HUES64 (cell line): ENCODE measurements at regions not wholly inside any gene's neighbourhood (a gene's known extent, or its start where the extent isn't known, plus 50 kb on each side); places are given as distances from the start of the nearest gene placed in this dataset.
A peak's percentile ranks its signal among the peaks of the same experiment; 100 is the strongest.

Experiments
- H3K27ac ChIP-seq: 2 replicates; pipeline ENCODE4 v1.7.0; 2013; ENCODE audit warnings: low read depth, low read length, inconsistent platforms
- H3K27me3 ChIP-seq: 2 replicates; pipeline ENCODE4 v1.6.1; 2013; ENCODE audit warnings: mild to moderate bottlenecking, low read length; ENCODE audit not compliant: insufficient read depth
- H3K36me3 ChIP-seq: 2 replicates; pipeline ENCODE4 v1.6.1; 2013; ENCODE audit warnings: mild to moderate bottlenecking, low read length; ENCODE audit not compliant: insufficient read depth
- H3K4me1 ChIP-seq: 2 replicates; pipeline ENCODE4 v1.6.1; 2013; ENCODE audit warnings: mild to moderate bottlenecking, low read length, moderate library complexity; ENCODE audit not compliant: insufficient read depth
- H3K4me3 ChIP-seq: 2 replicates; pipeline ENCODE4 v1.5.1; 2013; ENCODE audit warnings: mild to moderate bottlenecking, low read length, moderate library complexity
- H3K9ac ChIP-seq: 2 replicates; pipeline ENCODE4 v1.6.1; 2013; ENCODE audit warnings: mild to moderate bottlenecking, low read depth, low read length
- H3K9me3 ChIP-seq: 2 replicates; pipeline ENCODE4 v1.6.1; 2013; ENCODE audit warnings: low read depth, low read length; ENCODE audit not compliant: insufficient read depth
- WGBS: fragments of 150-250, 120-280 bp; methylation state at CpG from one replicate; pipeline ENCODE4 v1.1.7; 2013; ENCODE audit warnings: missing lambda C conversion rate; 5-methylcytosine and 5-hydroxymethylcytosine counted together

GRCh38 chr5:116663081-116663480 is 88.5 kb upstream of the SEMA6A start:
- no peaks in the 10 kb centered on the region for H3K36me3 ChIP-seq
- no peak overlapping the region for H3K27ac ChIP-seq
- no peak overlapping the region for H3K9ac ChIP-seq
- no peak overlapping the region for H3K4me3 ChIP-seq
- no peaks in the 10 kb centered on the region for H3K27me3 ChIP-seq
- peaks cover 18% of the 10 kb centered on the region for H3K9me3 ChIP-seq
- 79% methylated on average over 1 of the region's 1 CpG for WGBS
- H3K4me1 ChIP-seq: no peaks in the 10 kb centered on the region

GRCh38 chr5:116661419-116661818 is 86.8 kb upstream of the SEMA6A start:
- no peak overlapping the region for H3K27ac ChIP-seq
- no peaks in the 10 kb centered on the region for H3K4me1 ChIP-seq
- no peak overlapping the region for H3K4me3 ChIP-seq
- WGBS: 85% methylated on average over 4 of the region's 4 CpGs
- no peaks in the 10 kb centered on the region for H3K36me3 ChIP-seq
- peaks cover 18% of the 10 kb centered on the region for H3K9me3 ChIP-seq
- H3K9ac ChIP-seq: no peak overlapping the region
- no peaks in the 10 kb centered on the region for H3K27me3 ChIP-seq

GRCh38 chr5:116660929-116661328 is 86.3 kb upstream of the SEMA6A start:
- Histone ChIP-seq H3K4me1 (no peaks in the 10 kb centered on the region; the same call in 1 of the 2 replicates), H3K27ac (no peak overlapping the region), H3K36me3 (no peaks in the 10 kb centered on the region), H3K27me3 (no peaks in the 10 kb centered on the region), H3K9ac (no peak overlapping the region), H3K4me3 (no peak overlapping the region), H3K9me3 (peaks cover 18% of the 10 kb centered on the region)
- WGBS: 95% methylated on average over 5 of the region's 5 CpGs

- no peak overlapping the region for H3K4me3 ChIP-seq
- H3K4me1 ChIP-seq: peaks cover 21% of the 10 kb centered on the region
- no peaks in the 10 kb centered on the region for H3K36me3 ChIP-seq
- H3K27ac ChIP-seq: no peak overlapping the region
- no peaks in the 10 kb centered on the region for H3K27me3 ChIP-seq
- WGBS: 100% methylated on average over 1 of the region's 1 CpG
- no peak overlapping the region for H3K9ac ChIP-seq
- peaks cover 18% of the 10 kb centered on the region for H3K9me3 ChIP-seq
Observed at GRCh38 chr5:116658830-116659229, 84.2 kb upstream of the SEMA6A start.

GRCh38 chr5:116658141-116658540 is 83.5 kb upstream of the SEMA6A start:
- Histone ChIP-seq H3K36me3 (no peaks in the 10 kb centered on the region), H3K9me3 (peaks cover 18% of the 10 kb centered on the region), H3K9ac (no peak overlapping the region), H3K27ac (no peak overlapping the region), H3K4me1 (peaks cover 28% of the 10 kb centered on the region), H3K4me3 (no peak overlapping the region), H3K27me3 (no peaks in the 10 kb centered on the region)

GRCh38 chr5:116655431-116655830 is 80.8 kb upstream of the SEMA6A start:
- H3K36me3 ChIP-seq: no peaks in the 10 kb centered on the region
- H3K27ac ChIP-seq: peak overlapping the region; percentile 22; the same call in 1 of the 2 replicates
- H3K4me3 ChIP-seq: no peak overlapping the region
- H3K4me1 ChIP-seq: peaks cover 54% of the 10 kb centered on the region
- no peaks in the 10 kb centered on the region for H3K27me3 ChIP-seq
- 100% methylated on average over 2 of the region's 3 CpGs for whole genome bisulfite sequencing
- H3K9me3 ChIP-seq: peaks cover 2% of the 10 kb centered on the region; the same call in 1 of the 2 replicates
- H3K9ac ChIP-seq: no peak overlapping the region

- H3K9me3 ChIP-seq: 0 out of 2 replicates have a peak, but pooled peaks cover 2% of the 10 kb centered on the region
- no peak overlapping the region for H3K4me3 ChIP-seq
- peak overlapping the region; percentile 22; the same call in 1 of the 2 replicates for H3K27ac ChIP-seq
- 20% methylated on average over 2 of the region's 3 CpGs for WGBS
- H3K36me3 ChIP-seq: no peaks in the 10 kb centered on the region
- H3K9ac ChIP-seq: no peak overlapping the region
- peaks cover 55% of the 10 kb centered on the region for H3K4me1 ChIP-seq
- no peaks in the 10 kb centered on the region for H3K27me3 ChIP-seq
Observed at GRCh38 chr5:116654925-116655324, 80.3 kb upstream of the SEMA6A start.

- no peaks in the 10 kb centered on the region for H3K36me3 ChIP-seq
- H3K27ac ChIP-seq: peak overlapping the region; percentile 86
- peaks cover 58% of the 10 kb centered on the region for H3K4me1 ChIP-seq
- WGBS: 16% methylated on average over 3 of the region's 3 CpGs
- no peaks in the 10 kb centered on the region for H3K27me3 ChIP-seq
- peak overlapping the region; percentile 12 for H3K9ac ChIP-seq
- H3K9me3 ChIP-seq: no peaks in the 10 kb centered on the region
- H3K4me3 ChIP-seq: peak overlapping the region; percentile 19; the same call in 1 of the 2 replicates
Observed at GRCh38 chr5:116652903-116653302, 78.3 kb upstream of the SEMA6A start.

- H3K27ac ChIP-seq: peak overlapping the region; percentile 86
Observed at GRCh38 chr5:116652196-116652729, 77.6 kb upstream of the SEMA6A start.

GRCh38 chr5:116651653-116652052 is 77.0 kb upstream of the SEMA6A start:
- Histone ChIP-seq H3K9ac (peak overlapping the region; percentile 7; the same call in 1 of the 2 replicates), H3K27me3 (no peaks in the 10 kb centered on the region), H3K27ac (peak overlapping the region; percentile 86), H3K4me1 (peaks cover 58% of the 10 kb centered on the region), H3K9me3 (no peaks in the 10 kb centered on the region), H3K36me3 (no peaks in the 10 kb centered on the region), H3K4me3 (no peak overlapping the region)
- 49% methylated on average over 3 of the region's 3 CpGs for WGBS

More at GRCh38 chr5:116652196-116652729, 77.6 kb upstream of the SEMA6A start:
- Histone ChIP-seq H3K36me3 (no peaks in the 10 kb centered on the region), H3K4me1 (peaks cover 58% of the 10 kb centered on the region), H3K4me3 (peak overlapping the region; percentile 19; the same call in 1 of the 2 replicates), H3K9ac (peak overlapping the region; percentile 12), H3K27me3 (no peaks in the 10 kb centered on the region), H3K9me3 (no peaks in the 10 kb centered on the region)
- WGBS: 10% methylated on average over 7 of the region's 7 CpGs

GRCh38 chr5:116650964-116651363 is 76.3 kb upstream of the SEMA6A start:
- H3K4me1 ChIP-seq: peaks cover 58% of the 10 kb centered on the region
- WGBS: 94% methylated on average over 4 of the region's 4 CpGs

GRCh38 chr5:116650544-116650943 is 75.9 kb upstream of the SEMA6A start:
- no peak overlapping the region for H3K4me3 ChIP-seq
- H3K9me3 ChIP-seq: no peaks in the 10 kb centered on the region
- 94% methylated on average over 5 of the region's 7 CpGs for WGBS
- H3K27me3 ChIP-seq: no peaks in the 10 kb centered on the region
- no peak overlapping the region for H3K9ac ChIP-seq
- no peak overlapping the region for H3K27ac ChIP-seq
- H3K36me3 ChIP-seq: no peaks in the 10 kb centered on the region
- H3K4me1 ChIP-seq: peaks cover 55% of the 10 kb centered on the region

More at GRCh38 chr5:116650964-116651363, 76.3 kb upstream of the SEMA6A start:
- Histone ChIP-seq H3K27me3 (no peaks in the 10 kb centered on the region), H3K36me3 (no peaks in the 10 kb centered on the region), H3K27ac (peak overlapping the region; percentile 86; the same call in 1 of the 2 replicates), H3K9ac (no peak overlapping the region), H3K9me3 (no peaks in the 10 kb centered on the region), H3K4me3 (no peak overlapping the region)
